Gastrocnemius medialis (tissue), 4 donors: ENCODE measurements at regions not wholly inside any gene's neighbourhood (a gene's known extent, or its start where the extent isn't known, plus 50 kb on each side); places are given as distances from the start of the nearest gene placed in this dataset.

ENCODE experiments used
- ATAC-seq, 2 donors: fragments of 150-250 bp; one replicate each; pipeline ENCODE4 v1.9.1; 2016
- DNase-seq, 2 donors: peaks; one replicate each; pipeline ENCODE4 v3.0.0-alpha.2; 2019
- H3K27ac ChIP-seq, 4 donors: fragments of 200-600 bp; sonication (generic); 1 replicate in 1 of 4; 2 replicates in 3 of 4; pipeline ENCODE4 v1.5.1; 2016 to 2018; ENCODE audit warnings: mild to moderate bottlenecking in 2 of 4, moderate library complexity in 1 of 4
- H3K27me3 ChIP-seq, 3 donors: fragments of 200-600 bp; sonication (generic) in 2 of 3; 1 replicate in 1 of 3; 2 replicates in 2 of 3; pipeline versions ENCODE4 v1.5.1 to v1.6.0; 2016 to 2019; ENCODE audit warnings: mild to moderate bottlenecking in 1 of 3, moderate library complexity in 1 of 3
- H3K36me3 ChIP-seq, 2 donors: fragments of 200-600 bp; sonication (generic) in 1 of 2; one replicate each; pipeline ENCODE4 v1.5.1; 2017 to 2018
- H3K4me1 ChIP-seq, 2 donors: fragments of 200-600 bp; sonication (generic) in 1 of 2; one replicate each; pipeline ENCODE4 v1.5.1; 2016 to 2017; ENCODE audit warnings: mild to moderate bottlenecking in 2 of 2
- H3K4me3 ChIP-seq, 4 donors: fragments of 200-600 bp; sonication (generic) in 3 of 4; 1 replicate in 1 of 4; 2 replicates in 3 of 4; pipeline ENCODE4 v1.5.1; 2016 to 2019; ENCODE audit warnings: mild to moderate bottlenecking in 2 of 4
- H3K9me3 ChIP-seq, 3 donors: fragments of 200-600 bp; sonication (generic) in 2 of 3; 1 replicate in 1 of 3; 2 replicates in 2 of 3; pipeline ENCODE4 v1.5.1; 2016 to 2019
- POLR2A ChIP-seq, 2 donors: fragments of 450-650 bp; IDR thresholded peaks; one replicate each; pipeline ENCODE4 v1.6.1; 2017; ENCODE audit warnings: antibody characterized with exemption in 2 of 2, mild to moderate bottlenecking in 2 of 2, moderate library complexity in 2 of 2
- in situ Hi-C, 4 donors: fragments of 200-750 bp; cut with MboI; loops; one replicate each; pipeline versions ENCODE4 v1.15.0 to v1.8.0; 2017; ENCODE audit warnings: low sequenced_read_pairs in 4 of 4
- intact Hi-C: fragments of 100-400 bp; cut with DNase I; formaldehyde crosslinking; loops from one replicate; pipeline ENCODE4 v1.15.1; 2023; ENCODE audit warnings: low total_unique reads
- TF ChIP-seq, protein P1 (sequence below), 5 experiments: fragments of 450-650 bp in 3 of 5; fragments of 200-600 bp in 2 of 5; sonication (generic) in 2 of 5; IDR thresholded peaks in 4 of 5; conservative IDR thresholded peaks in 1 of 5; 1 replicate in 4 of 5; 2 replicates in 1 of 5; pipeline ENCODE4 v1.5.1; 2016 to 2019; ENCODE audit warnings: antibody characterized with exemption in 5 of 5, mild to moderate bottlenecking in 3 of 5, moderate library complexity in 3 of 5

DNA sequence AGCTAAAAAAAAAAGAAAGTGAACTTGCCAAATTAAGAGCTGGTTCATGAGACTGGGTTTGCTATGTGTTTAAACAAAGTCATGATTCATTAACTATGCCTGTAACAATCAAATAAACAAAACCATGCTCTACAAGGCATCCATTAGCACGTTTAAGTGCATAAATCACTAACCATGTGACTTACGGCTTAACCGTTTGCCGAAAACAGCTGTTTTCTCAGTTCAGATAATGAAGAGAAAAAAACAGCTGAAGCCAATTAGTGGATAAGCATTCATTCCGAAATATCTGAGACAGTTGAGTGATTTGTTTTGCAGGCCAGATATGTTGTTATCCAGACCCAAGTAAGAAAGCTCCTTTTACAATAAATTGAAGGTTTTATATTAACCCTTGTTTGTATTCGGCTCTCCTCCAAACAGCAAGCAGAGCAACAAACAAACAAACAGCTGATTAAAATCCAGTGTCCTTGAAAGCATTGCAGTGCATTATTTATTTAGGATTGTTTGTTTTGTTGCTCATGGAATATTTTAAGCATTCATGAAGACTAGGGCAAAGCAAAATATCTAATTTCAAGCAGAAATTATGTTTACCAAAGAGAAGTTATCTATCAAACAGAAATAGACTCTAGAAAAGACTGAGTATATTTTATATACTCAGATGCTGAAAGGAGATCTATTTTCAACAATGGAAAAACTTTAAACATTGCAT is 343.5 kb downstream of the RFPL4B start:
- ATAC-seq (no peak), DNase-seq (no peak)
- Histone ChIP-seq H3K27ac (no peak overlapping the region), H3K4me3 (no peak overlapping the region), H3K27me3 (no peaks in the 10 kb centered on the region), H3K4me1 (peaks cover 0 to 3% of the 10 kb centered on the region in 2 donors), H3K36me3 (no peaks in the 10 kb centered on the region), H3K9me3 (no peaks in the 10 kb centered on the region)
- intact Hi-C loops (no loop called here), in situ Hi-C loops (no loop called here)
- TF ChIP-seq POLR2A (IDR thresholded peaks at IDR 0.05), result no peak
- TF ChIP-seq, protein P1, sequence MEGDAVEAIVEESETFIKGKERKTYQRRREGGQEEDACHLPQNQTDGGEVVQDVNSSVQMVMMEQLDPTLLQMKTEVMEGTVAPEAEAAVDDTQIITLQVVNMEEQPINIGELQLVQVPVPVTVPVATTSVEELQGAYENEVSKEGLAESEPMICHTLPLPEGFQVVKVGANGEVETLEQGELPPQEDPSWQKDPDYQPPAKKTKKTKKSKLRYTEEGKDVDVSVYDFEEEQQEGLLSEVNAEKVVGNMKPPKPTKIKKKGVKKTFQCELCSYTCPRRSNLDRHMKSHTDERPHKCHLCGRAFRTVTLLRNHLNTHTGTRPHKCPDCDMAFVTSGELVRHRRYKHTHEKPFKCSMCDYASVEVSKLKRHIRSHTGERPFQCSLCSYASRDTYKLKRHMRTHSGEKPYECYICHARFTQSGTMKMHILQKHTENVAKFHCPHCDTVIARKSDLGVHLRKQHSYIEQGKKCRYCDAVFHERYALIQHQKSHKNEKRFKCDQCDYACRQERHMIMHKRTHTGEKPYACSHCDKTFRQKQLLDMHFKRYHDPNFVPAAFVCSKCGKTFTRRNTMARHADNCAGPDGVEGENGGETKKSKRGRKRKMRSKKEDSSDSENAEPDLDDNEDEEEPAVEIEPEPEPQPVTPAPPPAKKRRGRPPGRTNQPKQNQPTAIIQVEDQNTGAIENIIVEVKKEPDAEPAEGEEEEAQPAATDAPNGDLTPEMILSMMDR (IDR thresholded peaks at IDR 0.05 in 4 of 5, conservative IDR thresholded peaks at IDR 0.05 in 1 of 5), result no peak

DNA sequence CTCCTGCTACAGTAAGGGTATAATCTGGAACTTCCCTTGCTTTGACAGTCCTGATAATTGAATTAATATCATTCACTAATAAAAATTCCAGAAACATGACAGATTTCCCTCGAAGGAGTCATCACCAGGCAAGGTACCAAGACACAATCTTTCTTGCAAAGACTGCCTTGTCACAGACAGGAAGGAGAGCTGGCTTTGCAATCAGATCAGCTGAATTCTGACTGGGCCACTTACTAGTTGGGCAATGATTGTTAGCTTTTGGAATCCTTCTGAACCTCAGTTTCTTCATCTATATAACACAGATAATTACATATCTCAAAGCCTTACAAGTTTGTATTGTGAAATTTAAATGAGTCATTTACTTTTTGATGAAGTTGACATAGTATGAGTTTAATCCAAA is 344.2 kb downstream of the RFPL4B start:
- H3K4me3 ChIP-seq, result no peak overlapping the region
- H3K36me3 ChIP-seq, result no peaks in the 10 kb centered on the region
- H3K9me3 ChIP-seq, result no peaks in the 10 kb centered on the region
- H3K27me3 ChIP-seq, result no peaks in the 10 kb centered on the region
- TF ChIP-seq, protein P1 (IDR thresholded peaks at IDR 0.05 in 4 of 5, conservative IDR thresholded peaks at IDR 0.05 in 1 of 5), result no peak
- TF ChIP-seq POLR2A (IDR thresholded peaks at IDR 0.05), result no peak
- ATAC-seq (no peak), DNase-seq (no peak)
- intact Hi-C loops (no loop called here), in situ Hi-C loops (no loop called here)
- H3K27ac ChIP-seq, result no peak overlapping the region
- H3K4me1 ChIP-seq, result peaks cover 0 to 3% of the 10 kb centered on the region in 2 donors

DNA sequence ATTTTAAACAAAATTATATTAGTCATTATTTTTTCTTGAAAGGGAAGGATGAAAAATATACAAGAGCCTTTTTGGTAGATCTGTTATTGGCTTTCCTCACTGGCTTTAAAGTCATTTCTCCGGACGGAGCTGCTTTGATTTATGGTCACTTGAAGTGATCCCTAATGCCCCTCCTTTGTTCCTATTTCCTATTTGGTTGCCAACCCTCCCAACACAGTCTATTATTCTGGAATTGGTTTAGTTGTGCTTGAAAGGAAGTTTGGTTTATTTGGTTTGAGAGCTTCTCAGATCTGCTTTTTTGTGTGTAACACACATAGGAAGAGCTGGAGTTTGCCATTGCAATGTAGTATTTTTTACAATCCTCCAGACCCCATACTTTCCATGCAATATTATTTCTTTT is 347.9 kb downstream of the RFPL4B start:
- in situ Hi-C loops (no loop called here), intact Hi-C loops (no loop called here)
- Histone ChIP-seq H3K27ac (no peak overlapping the region), H3K36me3 (no peaks in the 10 kb centered on the region), H3K9me3 (no peaks in the 10 kb centered on the region), H3K4me1 (peaks cover 0 to 3% of the 10 kb centered on the region in 2 donors), H3K4me3 (no peak overlapping the region), H3K27me3 (no peaks in the 10 kb centered on the region)
- DNase-seq, result no peak
- TF ChIP-seq, protein P1 (IDR thresholded peaks at IDR 0.05 in 4 of 5, conservative IDR thresholded peaks at IDR 0.05 in 1 of 5), result no peak
- no peak for TF ChIP-seq POLR2A (IDR thresholded peaks at IDR 0.05)
- no peak for ATAC-seq

DNA sequence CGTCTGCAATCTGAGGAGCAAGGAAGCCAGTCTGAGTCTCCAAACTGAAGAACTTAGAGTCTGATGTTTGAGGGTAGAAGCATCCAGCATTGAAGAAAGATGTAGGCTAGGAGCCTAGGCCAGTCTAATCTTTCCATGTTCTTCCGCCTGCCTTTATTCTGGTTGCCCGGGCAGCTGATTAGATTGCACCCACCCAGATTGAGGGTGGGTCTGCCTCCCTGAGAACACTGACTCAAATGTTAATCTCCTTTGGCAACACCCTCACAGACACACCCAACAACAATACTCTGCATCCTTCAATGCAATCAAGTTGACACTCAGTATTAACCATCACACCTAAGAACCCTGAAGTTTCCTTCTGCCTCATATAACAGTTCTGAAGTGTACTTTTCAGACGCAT is 350.1 kb downstream of the RFPL4B start:
- ATAC-seq (no peak), DNase-seq (no peak)
- Histone ChIP-seq H3K4me1 (no peaks in the 10 kb centered on the region), H3K4me3 (no peak overlapping the region), H3K36me3 (no peaks in the 10 kb centered on the region), H3K27me3 (no peaks in the 10 kb centered on the region), H3K27ac (no peak overlapping the region), H3K9me3 (no peaks in the 10 kb centered on the region)
- intact Hi-C loops (no loop called here), in situ Hi-C loops (no loop called here)
- TF ChIP-seq, protein P1 (IDR thresholded peaks at IDR 0.05 in 4 of 5, conservative IDR thresholded peaks at IDR 0.05 in 1 of 5), result no peak
- TF ChIP-seq POLR2A (IDR thresholded peaks at IDR 0.05), result no peak

DNA sequence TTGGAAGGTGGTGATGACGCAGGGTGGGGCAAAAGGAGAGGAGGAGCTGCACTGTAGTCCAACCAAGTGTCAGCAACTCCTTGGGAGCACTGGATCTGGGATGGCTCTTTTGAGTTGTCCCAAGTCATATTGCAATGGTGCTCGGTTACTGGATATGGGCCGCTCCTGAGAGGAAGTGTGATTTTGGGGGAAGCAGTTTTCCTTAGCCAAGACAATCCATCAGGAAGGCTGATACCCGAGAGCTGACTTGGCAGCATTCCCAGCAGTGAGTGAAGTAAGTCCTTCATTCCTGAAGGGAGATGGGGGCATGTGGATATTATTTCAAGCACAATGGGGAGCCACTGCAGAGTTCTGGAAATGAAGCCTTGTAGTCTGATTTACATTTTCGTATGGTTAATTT is 354.1 kb downstream of the RFPL4B start:
- Histone ChIP-seq H3K27me3 (no peaks in the 10 kb centered on the region), H3K9me3 (no peaks in the 10 kb centered on the region), H3K4me1 (no peaks in the 10 kb centered on the region), H3K27ac (no peak overlapping the region), H3K4me3 (no peak overlapping the region), H3K36me3 (no peaks in the 10 kb centered on the region)
- no peak for ATAC-seq
- intact Hi-C loops, result no loop called here
- no peak for DNase-seq
- in situ Hi-C loops, result no loop called here
- TF ChIP-seq, protein P1 (IDR thresholded peaks at IDR 0.05 in 4 of 5, conservative IDR thresholded peaks at IDR 0.05 in 1 of 5), result no peak
- TF ChIP-seq POLR2A (IDR thresholded peaks at IDR 0.05), result no peak
